GM12878 (cell line): ENCODE measurements at regions not wholly inside any gene's neighbourhood (a gene's known extent, or its start where the extent isn't known, plus 50 kb on each side); places are given as distances from the start of the nearest gene placed in this dataset.

Source experiments
- ATAC-seq: fragments of 200-7000 bp; cut with Tn5 transposase; 3 replicates; pipeline ENCODE4 v1.9.1; 2020; ENCODE audit warnings: mild to moderate bottlenecking, moderate library complexity
- BruUV-seq: library from RNA; stranded (reverse); fragments of 400-500 nt; replicated peaks from 2 replicates; lab custom pipeline; 2021; lab: Mats Ljungman, UMichigan
- CTCF ChIA-PET: fragments of 300-600 bp; sonication (Branson Sonifier 250); formaldehyde crosslinking; extraction: SDS; loops from one replicate; lab custom pipeline; 2021; ENCODE audit warnings: inconsistent platforms; lab: Yijun Ruan, JAX
- POLR2A ChIA-PET: fragments of 350-600 bp; formaldehyde crosslinking; extraction: SDS; loops from one replicate; lab custom pipeline; 2021; ENCODE audit warnings: inconsistent platforms; lab: Charles Lee
- RAD21 ChIA-PET: fragments of 300-600 bp; sonication (Branson Sonifier 250); formaldehyde crosslinking; loops from one replicate; lab custom pipeline; 2023; ENCODE audit warnings: antibody characterized with exemption; ENCODE audit not compliant: unreplicated experiment; lab: Charles Lee
- SMC1A ChIA-PET: fragments of 300-600 bp; sonication (Branson Sonifier 250); formaldehyde crosslinking; loops from one replicate; lab custom pipeline; 2023; ENCODE audit not compliant: unreplicated experiment, uncharacterized antibody; lab: Charles Lee
- DNase-seq: peaks from one replicate; pipeline ENCODE4 v3.0.0-alpha.2; 2011; ENCODE audit warnings: low read depth, low spot score
- FAIRE-seq: peaks from 3 replicates; lab custom pipeline; 2011; peaks lifted over from hg19 to GRCh38; lab: Jason Lieb, UNC
- H2AFZ ChIP-seq: 2 replicates; pipeline ENCODE4 v1.6.0; 2011; ENCODE audit warnings: low read depth, low read length, control low read depth; ENCODE audit not compliant: control insufficient read depth
- H3K27ac ChIP-seq: 2 replicates; pipeline ENCODE4 v1.5.1; 2011; ENCODE audit warnings: control low read depth; ENCODE audit not compliant: control insufficient read depth, insufficient read depth
- H3K27me3 ChIP-seq, 2 experiments: replicated peaks in 1 of 2; 2 replicates each; pipeline versions ENCODE4 v1.6.0 to v1.6.1; 2011; ENCODE audit warnings: low read length in 1 of 2; ENCODE audit not compliant: control insufficient read depth in 2 of 2, insufficient read depth in 2 of 2
- H3K36me3 ChIP-seq, 2 experiments: 2 replicates each; pipeline ENCODE4 v1.5.1; 2011; ENCODE audit warnings: low read length in 1 of 2; ENCODE audit not compliant: control insufficient read depth in 2 of 2, insufficient read depth in 2 of 2
- H3K4me1 ChIP-seq: 2 replicates; pipeline ENCODE4 v1.6.1; 2011; ENCODE audit warnings: mild to moderate bottlenecking, low read length, moderate library complexity, mixed read lengths; ENCODE audit not compliant: control insufficient read depth, insufficient read depth
- H3K4me2 ChIP-seq: 2 replicates; pipeline ENCODE4 v1.6.0; 2011; ENCODE audit warnings: control low read depth; ENCODE audit not compliant: control insufficient read depth, insufficient read depth
- H3K4me3 ChIP-seq: fragments of 200-600 bp; sonication (generic); 2 replicates; pipeline ENCODE4 v1.5.1; 2016
- H3K79me2 ChIP-seq: 2 replicates; pipeline ENCODE4 v1.6.0; 2011; ENCODE audit warnings: low read length; ENCODE audit not compliant: control insufficient read depth, insufficient read depth
- H3K9ac ChIP-seq: 2 replicates; pipeline ENCODE4 v1.8.0; 2011; ENCODE audit warnings: low read length, control low read depth, mixed read lengths; ENCODE audit not compliant: control insufficient read depth, insufficient read depth
- H3K9me3 ChIP-seq: replicated peaks from 3 replicates; pipeline ENCODE4 v1.5.1; 2011; ENCODE audit warnings: mild to moderate bottlenecking, low read length; ENCODE audit not compliant: control insufficient read depth, insufficient read depth
- H4K20me1 ChIP-seq: 2 replicates; pipeline ENCODE4 v1.6.0; 2011; ENCODE audit not compliant: control insufficient read depth, insufficient read depth
- CBFB ChIP-seq: IDR thresholded peaks from 2 replicates; pipeline ENCODE4 v1.6.1; 2016; ENCODE audit warnings: antibody characterized with exemption, low read depth
- CEBPZ ChIP-seq: fragments of 150-350 bp; IDR thresholded peaks from 2 replicates; pipeline ENCODE4 v1.6.1; 2016; ENCODE audit warnings: low read depth, low read length
- CREB1 ChIP-seq: IDR thresholded peaks from 2 replicates; pipeline ENCODE4 v1.6.1; 2012; ENCODE audit warnings: low read depth, mild to moderate bottlenecking, inconsistent platforms
- CREM ChIP-seq: IDR thresholded peaks from 2 replicates; pipeline ENCODE4 v1.6.1; 2014; ENCODE audit warnings: antibody characterized with exemption, low read depth
- GATAD2B ChIP-seq: fragments of 450-650 bp; conservative IDR thresholded peaks from 2 replicates; pipeline ENCODE4 v1.6.1; 2017; ENCODE audit warnings: low read depth, mild to moderate bottlenecking, moderate library complexity
- NFYB ChIP-seq: IDR thresholded peaks from 2 replicates; pipeline ENCODE4 v1.6.1; 2011; ENCODE audit warnings: low read depth, mild to moderate bottlenecking, low read length, improper control_type of control experiment, moderate library complexity; ENCODE audit not compliant: insufficient read depth
- SMARCA5 ChIP-seq: fragments of 450-650 bp; IDR thresholded peaks from 2 replicates; pipeline ENCODE4 v1.6.1; 2017; ENCODE audit warnings: mild to moderate bottlenecking
- USF2 ChIP-seq: IDR thresholded peaks from 2 replicates; pipeline ENCODE4 v1.6.1; 2011; ENCODE audit warnings: low read depth, low read length, improper control_type of control experiment, borderline replicate concordance
- YBX1 ChIP-seq: fragments of 450-650 bp; IDR thresholded peaks from 2 replicates; pipeline ENCODE4 v1.6.1; 2016; ENCODE audit warnings: antibody characterized with exemption
- WGBS: methylation state at CpG from one replicate; pipeline ENCODE4 v1.1.6; 2016; ENCODE audit warnings: low lambda C conversion rate; ENCODE audit not compliant: insufficient replicate concordance, insufficient coverage; ENCODE audit errors: missing lambda C conversion rate; 5-methylcytosine and 5-hydroxymethylcytosine counted together
- in situ Hi-C: fragments of 300-500 bp; cut with MboI; formaldehyde crosslinking; loops from 9 replicates; pipeline ENCODE4 v1.14.3; 2018; ENCODE audit warnings: mixed read lengths
- intact Hi-C: fragments of 100-400 bp; cut with micrococcal nuclease; formaldehyde crosslinking; loops from one replicate; pipeline ENCODE4 v1.14.2; 2022; ENCODE audit not compliant: unreplicated experiment

GRCh38 chr3:151609491-151609890 is 124.2 kb upstream of the AADACL2 start:
- no peak overlapping the region for H3K27ac ChIP-seq
- RAD21 ChIA-PET: no interaction called here
- no peak for DNase-seq
- no peaks in the 10 kb centered on the region; a peak in 1 of 4 replicates for H3K27me3 ChIP-seq
- no peak overlapping the region for H3K4me2 ChIP-seq
- H3K4me1 ChIP-seq: no peaks in the 10 kb centered on the region
- BruUV-seq: no TSS peak
- no peak overlapping the region for H3K4me3 ChIP-seq
- no peaks in the 10 kb centered on the region for H4K20me1 ChIP-seq
- H3K9me3 ChIP-seq: no peaks in the 10 kb centered on the region
- no peak for TF ChIP-seq GATAD2B
- no peak for TF ChIP-seq USF2
- TF ChIP-seq CEBPZ: no peak
- TF ChIP-seq SMARCA5: no peak
- no peak for TF ChIP-seq CREB1
- TF ChIP-seq CREM: no peak
- TF ChIP-seq YBX1: no peak
- no peak for TF ChIP-seq CBFB
- no peak for TF ChIP-seq NFYB
- TF ChIP-seq, all 136 proteins: peak for 0
- intact Hi-C loops: no loop called here
- Histone ChIP-seq H2AFZ (no peak overlapping the region), H3K9ac (no peak overlapping the region), H3K36me3 (no peaks in the 10 kb centered on the region), H3K79me2 (no peaks in the 10 kb centered on the region)
- WGBS: 74% methylated on average over 2 of the region's 2 CpGs
- ChIA-PET POLR2A (no interaction called here), SMC1A (interaction anchor here (1.7 kb wide), 1 partner anchor 10 kb away, joined by 3 read pairs; no protein-coding TSS in a partner anchor), CTCF (no interaction called here)
- ATAC-seq (no peak), FAIRE-seq (no peak)
- in situ Hi-C loops: no loop called here
